Kidney epithelial cell (primary cell): ENCODE measurements at regions not wholly inside any gene's neighbourhood (a gene's known extent, or its start where the extent isn't known, plus 50 kb on each side); places are given as distances from the start of the nearest gene placed in this dataset.

Experiments
- DNase-seq: peaks from one replicate; pipeline ENCODE4 v3.0.0-alpha.2; 2010; ENCODE audit warnings: low read depth
- H3K27me3 ChIP-seq: 2 replicates; pipeline ENCODE4 v1.6.0; 2011; ENCODE audit warnings: low read length; ENCODE audit not compliant: control insufficient read depth, insufficient read depth
- H3K36me3 ChIP-seq: 2 replicates; pipeline ENCODE4 v1.5.1; 2011; ENCODE audit warnings: low read length; ENCODE audit not compliant: control insufficient read depth, insufficient read depth
- H3K4me3 ChIP-seq: 2 replicates; pipeline ENCODE4 v1.5.1; 2011; ENCODE audit warnings: low read depth, mild to moderate bottlenecking, control low read depth, low read length
- TF ChIP-seq, protein P1 (sequence below): IDR thresholded peaks from 2 replicates; pipeline ENCODE4 v1.5.1; 2011; ENCODE audit warnings: mild to moderate bottlenecking, moderate library complexity, low read length, control low read depth, inconsistent platforms; ENCODE audit not compliant: insufficient read depth, poor library complexity, severe bottlenecking

DNA sequence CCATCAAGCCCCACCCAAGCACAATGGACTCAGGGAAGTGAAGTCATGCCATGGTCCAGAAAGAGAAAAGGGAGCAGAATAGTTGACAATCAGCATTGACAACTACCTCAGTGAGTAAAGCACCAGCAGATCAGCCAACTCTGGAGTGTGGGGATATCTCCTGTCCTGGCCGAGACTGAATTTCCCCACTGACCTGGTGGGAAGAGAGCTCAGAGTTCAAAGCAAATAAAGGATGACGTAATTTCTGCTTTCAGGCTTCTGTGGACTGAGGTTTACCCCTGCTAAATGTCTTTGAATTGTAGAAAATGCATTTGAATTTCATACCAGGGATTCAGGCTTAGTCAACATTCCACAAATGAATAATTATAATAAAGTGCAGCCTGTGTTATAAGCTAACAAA is 152.9 kb downstream of the CBLN1 start:
- TF ChIP-seq, protein P1, sequence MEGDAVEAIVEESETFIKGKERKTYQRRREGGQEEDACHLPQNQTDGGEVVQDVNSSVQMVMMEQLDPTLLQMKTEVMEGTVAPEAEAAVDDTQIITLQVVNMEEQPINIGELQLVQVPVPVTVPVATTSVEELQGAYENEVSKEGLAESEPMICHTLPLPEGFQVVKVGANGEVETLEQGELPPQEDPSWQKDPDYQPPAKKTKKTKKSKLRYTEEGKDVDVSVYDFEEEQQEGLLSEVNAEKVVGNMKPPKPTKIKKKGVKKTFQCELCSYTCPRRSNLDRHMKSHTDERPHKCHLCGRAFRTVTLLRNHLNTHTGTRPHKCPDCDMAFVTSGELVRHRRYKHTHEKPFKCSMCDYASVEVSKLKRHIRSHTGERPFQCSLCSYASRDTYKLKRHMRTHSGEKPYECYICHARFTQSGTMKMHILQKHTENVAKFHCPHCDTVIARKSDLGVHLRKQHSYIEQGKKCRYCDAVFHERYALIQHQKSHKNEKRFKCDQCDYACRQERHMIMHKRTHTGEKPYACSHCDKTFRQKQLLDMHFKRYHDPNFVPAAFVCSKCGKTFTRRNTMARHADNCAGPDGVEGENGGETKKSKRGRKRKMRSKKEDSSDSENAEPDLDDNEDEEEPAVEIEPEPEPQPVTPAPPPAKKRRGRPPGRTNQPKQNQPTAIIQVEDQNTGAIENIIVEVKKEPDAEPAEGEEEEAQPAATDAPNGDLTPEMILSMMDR = no peak
- Histone ChIP-seq H3K4me3 (no peak overlapping the region), H3K36me3 (no peaks in the 10 kb centered on the region), H3K27me3 (no peaks in the 10 kb centered on the region)
- DNase-seq = no peak

GRCh38 chr16:49127103-49127502 is 154.5 kb downstream of the CBLN1 start:
- TF ChIP-seq, protein P1 = no peak
- Histone ChIP-seq H3K4me3 (no peak overlapping the region), H3K36me3 (no peaks in the 10 kb centered on the region), H3K27me3 (no peaks in the 10 kb centered on the region)
- no peak for DNase-seq

GRCh38 chr16:49121636-49122035 is 160.0 kb downstream of the CBLN1 start:
- TF ChIP-seq, protein P1 = no peak
- H3K4me3 ChIP-seq = no peak overlapping the region
- no peak for DNase-seq
- H3K27me3 ChIP-seq = no peaks in the 10 kb centered on the region
- no peaks in the 10 kb centered on the region for H3K36me3 ChIP-seq

- H3K27me3 ChIP-seq = no peaks in the 10 kb centered on the region
- H3K36me3 ChIP-seq = no peaks in the 10 kb centered on the region
- no peak for DNase-seq
- TF ChIP-seq, protein P1 = no peak
- H3K4me3 ChIP-seq = no peak overlapping the region
Measured at GRCh38 chr16:49120631-49121030, 161.0 kb downstream of the CBLN1 start.

DNA sequence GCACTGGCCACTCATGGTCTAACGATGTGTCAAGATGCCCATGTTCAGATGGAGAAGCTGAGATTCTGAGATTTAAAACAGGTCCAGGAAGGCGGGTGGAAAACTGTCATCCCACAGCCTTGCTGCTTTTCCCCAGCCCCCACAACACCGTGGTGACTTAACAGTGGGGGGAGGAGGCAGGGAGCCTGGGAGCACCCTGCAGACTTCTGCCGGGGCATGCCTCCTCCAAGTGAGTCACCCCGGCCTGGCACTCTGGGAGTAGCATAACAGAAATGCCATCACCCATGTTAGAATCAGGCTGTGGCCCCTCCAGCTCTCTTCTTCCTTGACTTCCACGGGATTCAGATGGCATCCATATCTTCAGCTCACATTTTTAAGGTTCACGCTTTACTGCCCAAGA is 164.8 kb downstream of the CBLN1 start:
- TF ChIP-seq, protein P1 = no peak
- Histone ChIP-seq H3K4me3 (no peak overlapping the region), H3K36me3 (no peaks in the 10 kb centered on the region), H3K27me3 (no peaks in the 10 kb centered on the region)
- no peak for DNase-seq

DNA sequence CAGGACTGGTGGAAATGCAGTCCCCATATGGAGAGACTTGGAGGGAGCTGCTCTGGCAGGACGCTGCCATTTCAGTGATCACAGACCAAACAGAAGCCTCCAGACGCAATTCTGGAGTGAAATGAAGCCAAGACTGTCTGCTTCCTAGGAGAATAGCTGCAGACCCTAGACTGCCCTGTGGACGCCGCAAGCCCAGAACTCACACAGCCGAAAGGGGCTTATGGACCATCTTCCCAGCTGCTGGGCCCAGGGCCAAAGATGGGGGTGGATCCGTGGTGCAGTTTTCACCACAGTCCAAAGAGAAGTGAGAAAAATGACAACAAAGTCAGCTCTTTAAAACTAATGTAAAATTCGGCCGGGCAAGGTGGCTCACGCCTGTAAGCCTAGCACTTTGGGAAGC is 165.7 kb downstream of the CBLN1 start:
- TF ChIP-seq, protein P1 = no peak
- H3K36me3 ChIP-seq = no peaks in the 10 kb centered on the region
- no peak for DNase-seq
- no peaks in the 10 kb centered on the region for H3K27me3 ChIP-seq
- H3K4me3 ChIP-seq = no peak overlapping the region
